Ishikawa (cell line): ENCODE measurements at regions not wholly inside any gene's neighbourhood (a gene's known extent, or its start where the extent isn't known, plus 50 kb on each side); places are given as distances from the start of the nearest gene placed in this dataset.

ENCODE experiments used
- CEBPB ChIP-seq: IDR thresholded peaks from 2 replicates; pipeline ENCODE4 v1.6.1; 2012
- CREB1 ChIP-seq: IDR thresholded peaks from 2 replicates; pipeline ENCODE4 v1.6.1; 2012; ENCODE audit warnings: low read depth
- EGR1 ChIP-seq: IDR thresholded peaks from 2 replicates; pipeline ENCODE4 v1.6.1; 2012
- EP300 ChIP-seq: IDR thresholded peaks from 2 replicates; pipeline ENCODE4 v1.6.1; 2012; ENCODE audit warnings: borderline replicate concordance
- FOXM1 ChIP-seq: IDR thresholded peaks from 2 replicates; pipeline ENCODE4 v1.6.1; 2012; ENCODE audit warnings: low read depth, borderline replicate concordance
- MAX ChIP-seq: IDR thresholded peaks from 2 replicates; pipeline ENCODE4 v1.6.1; 2012
- NFIC ChIP-seq: IDR thresholded peaks from 2 replicates; pipeline ENCODE4 v1.6.1; 2012
- RAD21 ChIP-seq: IDR thresholded peaks from 2 replicates; pipeline ENCODE4 v1.6.1; 2012; ENCODE audit warnings: low read depth
- REST ChIP-seq: IDR thresholded peaks from 2 replicates; pipeline ENCODE4 v1.6.1; 2012; ENCODE audit warnings: low read depth, mild to moderate bottlenecking
- TAF1 ChIP-seq: IDR thresholded peaks from 2 replicates; pipeline ENCODE4 v1.6.1; 2012; ENCODE audit warnings: low read depth, mild to moderate bottlenecking
- TCF12 ChIP-seq: IDR thresholded peaks from 2 replicates; pipeline ENCODE4 v1.6.1; 2012; ENCODE audit warnings: low read depth
- TEAD4 ChIP-seq: IDR thresholded peaks from 2 replicates; pipeline ENCODE4 v1.6.1; 2012
- USF1 ChIP-seq: IDR thresholded peaks from 2 replicates; pipeline ENCODE4 v1.6.1; 2012
- YY1 ChIP-seq: IDR thresholded peaks from 2 replicates; pipeline ENCODE4 v1.6.1; 2012; ENCODE audit warnings: low read depth
- ZBTB7A ChIP-seq: IDR thresholded peaks from 2 replicates; pipeline ENCODE4 v1.6.1; 2012; ENCODE audit warnings: low read depth

GRCh38 chr2:200131307-200131706 lies 175.2 kb upstream of the SPATS2L start:
- TF ChIP-seq MAX, result no peak
- TF ChIP-seq CEBPB, result no peak

- TF ChIP-seq YY1 (no peak), REST (no peak), MAX (no peak), EGR1 (no peak), USF1 (no peak), EP300 (no peak), RAD21 (no peak), ZBTB7A (no peak)
Measured at GRCh38 chr2:200135082-200135481, 171.4 kb upstream of the SPATS2L start.

- TF ChIP-seq FOXM1, result no peak
- no peak for TF ChIP-seq EGR1
- no peak for TF ChIP-seq RAD21
- TF ChIP-seq TCF12, result no peak
Measured at GRCh38 chr2:200136655-200137054, 169.8 kb upstream of the SPATS2L start.

- no peak for TF ChIP-seq EGR1
- no peak for TF ChIP-seq MAX
- TF ChIP-seq ZBTB7A, result no peak
- no peak for TF ChIP-seq CREB1
- no peak for TF ChIP-seq NFIC
- no peak for TF ChIP-seq RAD21
- TF ChIP-seq CEBPB, result no peak
- TF ChIP-seq USF1, result no peak
- TF ChIP-seq YY1, result no peak
- no peak for TF ChIP-seq TEAD4
- no peak for TF ChIP-seq REST
- no peak for TF ChIP-seq FOXM1
- no peak for TF ChIP-seq TAF1
- TF ChIP-seq TCF12, result no peak
- no peak for TF ChIP-seq EP300
Measured at GRCh38 chr2:200137271-200137670, 169.2 kb upstream of the SPATS2L start.

- no peak for TF ChIP-seq EGR1
- TF ChIP-seq TCF12, result no peak
- no peak for TF ChIP-seq REST
- no peak for TF ChIP-seq NFIC
- no peak for TF ChIP-seq FOXM1
- no peak for TF ChIP-seq RAD21
- no peak for TF ChIP-seq TAF1
- no peak for TF ChIP-seq USF1
- TF ChIP-seq TEAD4, result no peak
- TF ChIP-seq CEBPB, result no peak
- TF ChIP-seq MAX, result no peak
- no peak for TF ChIP-seq CREB1
- no peak for TF ChIP-seq EP300
- no peak for TF ChIP-seq YY1
- no peak for TF ChIP-seq ZBTB7A
Measured at GRCh38 chr2:200137691-200138090, 168.8 kb upstream of the SPATS2L start.
